Trophoblast cell (in vitro differentiated cells and primary cell): ENCODE measurements at regions not wholly inside any gene's neighbourhood (a gene's known extent, or its start where the extent isn't known, plus 50 kb on each side); places are given as distances from the start of the nearest gene placed in this dataset.
"Not testable (repeated sequence)": the region's sequence is repeated elsewhere in the genome, so short reads cannot be mapped to it uniquely, and the experiment has no call there.

Source experiments
- DNase-seq, 2 donors: peaks; one replicate each; pipeline ENCODE4 v3.0.0-alpha.2; 2016
- H2AFZ ChIP-seq: 2 replicates; pipeline ENCODE4 v1.6.1; 2013; ENCODE audit warnings: low read length, moderate library complexity, mild to moderate bottlenecking; ENCODE audit not compliant: insufficient read depth, poor library complexity
- H2AK5ac ChIP-seq: 2 replicates; pipeline ENCODE4 v1.6.1; 2013; ENCODE audit warnings: mild to moderate bottlenecking, low read length
- H2BK120ac ChIP-seq: 2 replicates; pipeline ENCODE4 v1.6.1; 2013; ENCODE audit warnings: low read length, mild to moderate bottlenecking, moderate library complexity; ENCODE audit not compliant: insufficient read depth, poor library complexity
- H2BK12ac ChIP-seq: 2 replicates; pipeline ENCODE4 v1.6.1; 2013; ENCODE audit warnings: mild to moderate bottlenecking, low read length, moderate library complexity
- H2BK5ac ChIP-seq: 2 replicates; pipeline ENCODE4 v1.6.1; 2013; ENCODE audit warnings: low read length, low read depth, moderate library complexity, mild to moderate bottlenecking; ENCODE audit not compliant: poor library complexity
- H3K14ac ChIP-seq: 2 replicates; pipeline ENCODE4 v1.6.1; 2013; ENCODE audit warnings: mild to moderate bottlenecking, low read length
- H3K18ac ChIP-seq: 2 replicates; pipeline ENCODE4 v1.6.1; 2013; ENCODE audit warnings: mild to moderate bottlenecking, low read length
- H3K23ac ChIP-seq: 2 replicates; pipeline ENCODE4 v1.6.1; 2013; ENCODE audit warnings: low read length
- H3K27ac ChIP-seq: 2 replicates; pipeline ENCODE4 v1.5.1; 2013; ENCODE audit warnings: low read depth, mild to moderate bottlenecking, inconsistent platforms, low read length, moderate library complexity
- H3K27me3 ChIP-seq: 2 replicates; pipeline ENCODE4 v1.6.1; 2013; ENCODE audit warnings: inconsistent platforms, mild to moderate bottlenecking, low read length, moderate library complexity; ENCODE audit not compliant: insufficient read depth
- H3K36me3 ChIP-seq, 2 experiments: 1 replicate in 1 of 2; 2 replicates in 1 of 2; pipeline ENCODE4 v1.6.1; 2013; ENCODE audit warnings: low read length in 2 of 2, mild to moderate bottlenecking in 2 of 2, moderate library complexity in 1 of 2; ENCODE audit not compliant: insufficient read depth in 2 of 2, control insufficient read depth in 1 of 2
- H3K4ac ChIP-seq: 2 replicates; pipeline ENCODE4 v1.6.1; 2013; ENCODE audit warnings: low read depth, mild to moderate bottlenecking, low read length, moderate library complexity
- H3K4me1 ChIP-seq, 2 experiments: 1 replicate in 1 of 2; 2 replicates in 1 of 2; pipeline ENCODE4 v1.6.1; 2013; ENCODE audit warnings: low read length in 2 of 2, mild to moderate bottlenecking in 2 of 2, moderate library complexity in 1 of 2; ENCODE audit not compliant: insufficient read depth in 2 of 2, control insufficient read depth in 1 of 2
- H3K4me2 ChIP-seq: 2 replicates; pipeline ENCODE4 v1.6.1; 2013; ENCODE audit warnings: inconsistent platforms, mild to moderate bottlenecking, low read length, moderate library complexity
- H3K4me3 ChIP-seq: 2 replicates; pipeline ENCODE4 v1.5.1; 2013; ENCODE audit warnings: mild to moderate bottlenecking, low read depth, low read length, inconsistent platforms
- H3K79me1 ChIP-seq: one replicate; pipeline ENCODE4 v1.6.1; 2013; ENCODE audit warnings: low read length
- H3K79me2 ChIP-seq: 2 replicates; pipeline ENCODE4 v1.6.1; 2013; ENCODE audit warnings: low read length, mild to moderate bottlenecking; ENCODE audit not compliant: control insufficient read depth, insufficient read depth, poor library complexity
- H3K9ac ChIP-seq: 2 replicates; pipeline ENCODE4 v1.6.1; 2013; ENCODE audit warnings: mild to moderate bottlenecking, low read length
- H3K9me3 ChIP-seq: 2 replicates; pipeline ENCODE4 v1.6.1; 2013; ENCODE audit warnings: low read depth, mild to moderate bottlenecking, control low read depth, inconsistent platforms, low read length; ENCODE audit not compliant: insufficient read depth
- H4K12ac ChIP-seq: 2 replicates; pipeline ENCODE4 v1.6.1; 2013; ENCODE audit warnings: low read depth, mild to moderate bottlenecking, low read length, moderate library complexity
- H4K8ac ChIP-seq: 2 replicates; pipeline ENCODE4 v1.6.1; 2013; ENCODE audit warnings: low read depth, mild to moderate bottlenecking, low read length, moderate library complexity
- H4K91ac ChIP-seq: one replicate; pipeline ENCODE4 v1.6.1; 2013; ENCODE audit warnings: low read depth, mild to moderate bottlenecking, low read length, moderate library complexity
- WGBS: extraction: QIAGEN DNeasy Blood & Tissue Kit; methylation state at CpG from one replicate; pipeline ENCODE4 v1.1.7; 2013; ENCODE audit warnings: missing lambda C conversion rate; ENCODE audit not compliant: insufficient read length, insufficient coverage; ENCODE audit errors: extremely low coverage; 5-methylcytosine and 5-hydroxymethylcytosine counted together

GRCh38 chr2:128598260-128598659 lies 279.6 kb upstream of the HS6ST1 start:
- not testable (repeated sequence) for H2BK12ac ChIP-seq, H3K27ac ChIP-seq, H3K4me2 ChIP-seq, H3K9me3 ChIP-seq, H2AK5ac ChIP-seq, H3K36me3 ChIP-seq, H4K8ac ChIP-seq, H3K4ac ChIP-seq, H3K4me1 ChIP-seq, H2BK5ac ChIP-seq, H3K14ac ChIP-seq, H4K12ac ChIP-seq, H3K23ac ChIP-seq, H3K9ac ChIP-seq, H3K27me3 ChIP-seq, H4K91ac ChIP-seq, DNase-seq, H3K18ac ChIP-seq, H3K79me1 ChIP-seq, H3K4me3 ChIP-seq, H2BK120ac ChIP-seq, H3K79me2 ChIP-seq, H2AFZ ChIP-seq
- WGBS = no CpG with 5 or more reads among the region's 1 CpG

- Histone ChIP-seq H3K9me3 (peaks cover 8% of the 10 kb centered on the region), H2BK120ac (no peak overlapping the region), H3K14ac (no peak overlapping the region), H4K12ac (no peak overlapping the region), H2BK5ac (no peak overlapping the region), H3K4me2 (no peak overlapping the region), H3K4ac (no peak overlapping the region), H3K79me1 (no peaks in the 10 kb centered on the region), H3K18ac (no peak overlapping the region), H3K4me3 (no peak overlapping the region), H3K79me2 (no peaks in the 10 kb centered on the region), H2AK5ac (no peak overlapping the region), H3K4me1 (peaks cover 1 to 5% of the 10 kb centered on the region in 2 experiments), H3K23ac (no peak overlapping the region), H2AFZ (no peak overlapping the region), H4K8ac (no peak overlapping the region), H3K9ac (no peak overlapping the region), H4K91ac (no peak overlapping the region), H2BK12ac (no peak overlapping the region), H3K36me3 (no peaks in the 10 kb centered on the region), H3K27me3 (no peaks in the 10 kb centered on the region), H3K27ac (no peak overlapping the region)
- no peak for DNase-seq
- WGBS = over 99% methylated on average over 4 of the region's 4 CpGs
Observed at GRCh38 chr2:128598862-128599441, 280.3 kb upstream of the HS6ST1 start.

GRCh38 chr2:128599700-128600099 lies 281.0 kb upstream of the HS6ST1 start:
- H4K8ac ChIP-seq = no peak overlapping the region
- no peak overlapping the region for H3K27ac ChIP-seq
- H4K12ac ChIP-seq = no peak overlapping the region
- no peak overlapping the region for H3K4ac ChIP-seq
- no peak for DNase-seq
- H2BK12ac ChIP-seq = no peak overlapping the region
- WGBS = no CpG with 5 or more reads among the region's 8 CpGs
- H2BK5ac ChIP-seq = no peak overlapping the region
- H3K4me2 ChIP-seq = no peak overlapping the region
- peaks cover 8% of the 10 kb centered on the region for H3K9me3 ChIP-seq
- no peak overlapping the region for H3K14ac ChIP-seq
- no peak overlapping the region for H2AK5ac ChIP-seq
- no peaks in the 10 kb centered on the region for H3K4me1 ChIP-seq
- H3K36me3 ChIP-seq = no peaks in the 10 kb centered on the region
- peak overlapping the region; percentile 46 for H3K4me3 ChIP-seq
- H3K18ac ChIP-seq = no peak overlapping the region
- no peaks in the 10 kb centered on the region for H3K27me3 ChIP-seq
- H2BK120ac ChIP-seq = no peak overlapping the region
- no peak overlapping the region for H3K23ac ChIP-seq
- no peaks in the 10 kb centered on the region for H3K79me2 ChIP-seq
- H3K79me1 ChIP-seq = no peaks in the 10 kb centered on the region
- no peak overlapping the region for H3K9ac ChIP-seq
- H2AFZ ChIP-seq = no peak overlapping the region
- no peak overlapping the region for H4K91ac ChIP-seq

- no peak overlapping the region for H2BK120ac ChIP-seq
- no peak overlapping the region for H3K18ac ChIP-seq
- H2AK5ac ChIP-seq = no peak overlapping the region
- H3K4ac ChIP-seq = no peak overlapping the region
- H2AFZ ChIP-seq = no peak overlapping the region
- H3K79me1 ChIP-seq = no peaks in the 10 kb centered on the region
- peak overlapping the region; percentile 6 for H3K4me3 ChIP-seq
- no peaks in the 10 kb centered on the region for H3K36me3 ChIP-seq
- H3K23ac ChIP-seq = no peak overlapping the region
- no peak overlapping the region for H4K12ac ChIP-seq
- peaks cover 4% of the 10 kb centered on the region for H3K9me3 ChIP-seq
- H4K8ac ChIP-seq = no peak overlapping the region
- no CpG with 5 or more reads among the region's 15 CpGs for WGBS
- no peak overlapping the region for H3K4me2 ChIP-seq
- no peaks in the 10 kb centered on the region for H3K27me3 ChIP-seq
- no peak overlapping the region for H3K27ac ChIP-seq
- H3K4me1 ChIP-seq = no peaks in the 10 kb centered on the region
- H3K14ac ChIP-seq = no peak overlapping the region
- H2BK5ac ChIP-seq = no peak overlapping the region
- H3K9ac ChIP-seq = no peak overlapping the region
- H4K91ac ChIP-seq = no peak overlapping the region
- no peaks in the 10 kb centered on the region for H3K79me2 ChIP-seq
- no peak for DNase-seq
- H2BK12ac ChIP-seq = no peak overlapping the region
Observed at GRCh38 chr2:128600581-128601297, 282.1 kb upstream of the HS6ST1 start.
